HG03342 (cell line): ENCODE measurements at regions not wholly inside any gene's neighbourhood (a gene's known extent, or its start where the extent isn't known, plus 50 kb on each side); places are given as distances from the start of the nearest gene placed in this dataset.

Experiments used
- ATAC-seq: cut with Tn5 transposase; IDR thresholded peaks from one replicate; pipeline ENCODE4 v1.9.1; 2021; ENCODE audit warnings: mild to moderate bottlenecking, moderate library complexity; ENCODE audit not compliant: unreplicated experiment

DNA sequence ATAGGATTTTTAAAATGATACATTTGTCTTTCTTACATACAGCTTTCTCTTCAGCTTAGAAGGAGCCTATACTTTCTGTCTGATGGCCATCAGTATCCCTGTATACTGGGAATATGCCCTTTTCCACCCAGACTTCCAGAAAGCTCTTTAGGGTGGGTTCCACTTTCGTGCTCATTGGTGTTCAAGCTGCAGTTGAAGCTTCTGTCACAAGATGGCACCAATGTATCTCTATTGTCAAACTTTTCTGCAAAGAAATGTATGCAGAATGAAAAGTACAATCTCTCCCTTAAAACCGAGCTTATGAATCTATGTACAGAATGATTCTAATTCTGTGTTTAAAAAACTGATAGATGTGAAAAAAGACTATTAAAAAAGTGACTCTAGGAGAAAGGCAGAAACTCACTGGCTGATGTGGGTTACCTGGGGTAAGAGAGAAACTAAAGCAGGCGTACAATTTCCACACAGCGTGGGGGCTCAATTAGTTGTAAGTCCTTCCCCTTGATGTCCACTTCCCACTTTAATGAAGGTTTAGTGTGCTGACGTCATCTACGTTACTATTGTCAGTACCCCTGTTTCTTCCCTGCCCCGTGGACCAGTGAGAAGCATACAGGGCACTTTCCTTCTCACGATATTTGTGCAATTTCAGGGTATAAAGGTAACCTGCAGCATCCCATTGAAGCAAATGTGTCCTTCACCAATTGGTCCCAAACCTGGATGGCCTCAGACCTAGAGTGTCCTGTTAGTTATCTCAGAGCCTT lies 57.3 kb upstream of the TCEAL2 start:
- peak; percentile 52 for ATAC-seq

DNA sequence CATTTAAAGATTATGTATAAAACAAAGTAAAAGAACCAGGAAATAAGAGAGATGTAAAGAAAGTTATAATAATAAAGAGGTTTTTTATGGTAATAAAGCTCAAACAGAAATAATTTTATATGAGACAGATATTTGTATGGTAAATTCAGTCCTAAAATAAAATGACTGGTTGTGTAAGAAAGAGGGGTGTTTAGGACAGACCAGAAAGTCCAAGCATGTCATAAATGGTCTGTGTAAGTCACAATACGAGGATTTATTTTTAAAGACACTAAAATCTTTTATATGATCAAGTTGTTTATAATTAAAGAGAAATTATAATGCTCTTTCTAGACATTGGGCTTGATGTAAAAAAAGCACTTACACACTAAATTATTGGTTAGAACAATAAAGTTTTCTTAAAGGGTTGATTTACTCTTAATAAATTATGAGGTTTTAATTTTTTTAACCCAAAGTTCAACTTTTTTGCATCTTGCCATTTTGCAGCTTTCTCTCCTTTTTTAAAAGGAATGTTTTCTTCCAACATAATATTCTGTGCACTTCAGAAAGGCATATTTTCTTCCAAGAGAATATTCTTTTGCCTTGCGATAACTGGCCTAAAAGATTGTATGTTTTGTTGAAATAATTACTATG lies 61.9 kb upstream of the TCEAL2 start:
- no peak for ATAC-seq

DNA sequence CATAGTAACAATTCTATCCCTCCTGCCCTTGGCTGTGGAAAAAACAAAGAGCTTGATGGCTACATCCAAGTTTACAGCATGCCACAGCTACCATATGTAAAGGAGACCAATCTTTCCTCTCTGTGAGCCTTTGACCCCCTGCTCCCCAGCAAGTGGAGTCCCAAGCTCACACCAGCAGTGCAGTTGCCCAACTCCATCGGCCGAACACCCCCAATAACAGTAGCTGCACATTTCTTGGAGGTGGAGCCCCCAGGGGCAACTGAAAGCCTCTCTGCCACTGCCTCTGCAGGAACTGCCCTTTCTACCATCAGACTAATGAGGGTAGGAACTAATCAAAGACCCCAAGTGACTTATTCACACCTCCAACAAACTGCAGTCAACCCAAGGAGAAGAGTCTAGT lies 81.0 kb upstream of the TCEAL2 start:
- no peak for ATAC-seq

DNA sequence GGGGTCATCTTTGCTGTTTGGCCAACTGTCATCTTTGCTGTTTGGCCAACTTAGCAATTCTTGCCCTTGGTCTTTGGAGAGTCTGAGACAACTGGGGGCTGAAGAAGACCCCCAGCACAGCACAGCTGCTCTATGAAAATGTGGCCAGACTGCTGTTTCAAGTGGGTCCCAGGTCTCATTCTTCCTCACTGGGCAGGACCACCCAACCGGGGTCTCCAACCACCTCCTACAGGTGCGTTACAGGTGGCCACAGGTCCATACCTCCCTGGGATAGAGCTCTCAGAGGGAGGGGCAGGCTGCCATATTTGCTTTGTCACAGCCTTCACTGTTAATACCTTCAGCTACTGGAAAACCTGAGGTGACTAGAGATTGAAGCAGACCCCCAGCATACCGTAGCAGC lies 82.1 kb upstream of the TCEAL2 start:
- ATAC-seq: no peak

- no peak for ATAC-seq
Observed at GRCh38 chrX:102042372-102043325, 82.8 kb upstream of the TCEAL2 start.

- ATAC-seq: no peak
Observed at GRCh38 chrX:102029026-102029425, 96.5 kb upstream of the TCEAL2 start.

DNA sequence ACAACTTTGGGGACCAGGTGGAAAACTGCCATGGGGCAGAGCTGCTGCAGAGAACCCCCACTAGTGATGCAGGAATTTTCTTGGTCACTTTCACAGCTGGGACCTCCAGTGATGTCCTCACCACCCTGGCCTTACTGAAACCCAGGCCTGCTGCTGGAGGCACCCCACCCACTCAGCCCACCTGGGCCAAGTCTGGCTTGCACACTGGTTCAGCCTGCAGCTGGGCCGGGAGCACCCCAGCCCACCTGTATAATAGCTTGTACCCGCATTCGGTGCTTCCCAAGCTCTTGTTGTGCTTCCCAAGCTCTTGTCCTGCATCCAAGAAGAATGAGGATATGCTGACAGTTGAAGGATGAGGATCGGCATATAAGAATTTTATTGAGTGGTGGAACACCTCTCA lies 86.4 kb upstream of the ZMAT1 start:
- ATAC-seq: no peak

GRCh38 chrX:102008901-102009300 lies 77.1 kb upstream of the ZMAT1 start:
- ATAC-seq: no peak

- no peak for ATAC-seq
Observed at GRCh38 chrX:101999644-102000539, 68.1 kb upstream of the ZMAT1 start.

GRCh38 chrX:101993335-101993734 lies 61.5 kb upstream of the ZMAT1 start:
- no peak for ATAC-seq

- no peak for ATAC-seq
Observed at GRCh38 chrX:101986586-101986985, 54.8 kb upstream of the ZMAT1 start.
